H9 (cell line): ENCODE measurements at regions not wholly inside any gene's neighbourhood (a gene's known extent, or its start where the extent isn't known, plus 50 kb on each side); places are given as distances from the start of the nearest gene placed in this dataset.
"Not testable (repeated sequence)": the region's sequence is repeated elsewhere in the genome, so short reads cannot be mapped to it uniquely, and the experiment has no call there.

Experiments
- DNase-seq: peaks from one replicate; pipeline ENCODE4 v3.0.0-alpha.2; 2017
- H2AFZ ChIP-seq: one replicate; pipeline ENCODE4 v1.6.1; 2013; ENCODE audit warnings: mild to moderate bottlenecking, low read length, control low read depth, moderate library complexity
- H2AK5ac ChIP-seq: 2 replicates; pipeline ENCODE4 v1.6.1; 2013; ENCODE audit warnings: low read length, control low read depth, mixed read lengths; ENCODE audit not compliant: insufficient read length
- H2BK120ac ChIP-seq: one replicate; pipeline ENCODE4 v1.6.1; 2013; ENCODE audit warnings: low read depth, mild to moderate bottlenecking, low read length, control low read depth, inconsistent platforms; ENCODE audit not compliant: poor library complexity, severe bottlenecking
- H2BK12ac ChIP-seq: 2 replicates; pipeline ENCODE4 v1.6.1; 2013; ENCODE audit warnings: low read length, control low read depth, mixed read lengths, low read depth; ENCODE audit not compliant: insufficient read length
- H2BK15ac ChIP-seq: 2 replicates; pipeline ENCODE4 v1.6.1; 2013; ENCODE audit warnings: low read depth, low read length, control low read depth
- H2BK20ac ChIP-seq: one replicate; pipeline ENCODE4 v1.6.1; 2013; ENCODE audit warnings: low read depth, mild to moderate bottlenecking, low read length, control low read depth, inconsistent platforms; ENCODE audit not compliant: poor library complexity, severe bottlenecking
- H2BK5ac ChIP-seq: 2 replicates; pipeline ENCODE4 v1.6.1; 2013; ENCODE audit warnings: low read length, control low read depth, mixed read lengths; ENCODE audit not compliant: insufficient read length
- H3K14ac ChIP-seq: 2 replicates; pipeline ENCODE4 v1.6.1; 2013; ENCODE audit warnings: low read length, control low read depth; ENCODE audit not compliant: insufficient read depth
- H3K18ac ChIP-seq: 2 replicates; pipeline ENCODE4 v1.6.1; 2013; ENCODE audit warnings: low read depth, mild to moderate bottlenecking, mixed read lengths, low read length, control low read depth; ENCODE audit not compliant: insufficient read length
- H3K23ac ChIP-seq: 2 replicates; pipeline ENCODE4 v1.6.1; 2013; ENCODE audit warnings: low read length, control low read depth, mixed read lengths, low read depth; ENCODE audit not compliant: insufficient read length
- H3K23me2 ChIP-seq: 2 replicates; pipeline ENCODE4 v1.6.1; 2013; ENCODE audit warnings: low read depth, mild to moderate bottlenecking, mixed read lengths, low read length, control low read depth; ENCODE audit not compliant: insufficient read length, poor library complexity, severe bottlenecking
- H3K27ac ChIP-seq: 2 replicates; pipeline ENCODE4 v1.5.1; 2013; ENCODE audit warnings: low read length, control low read depth, mixed read lengths, low read depth; ENCODE audit not compliant: insufficient read length
- H3K27me3 ChIP-seq: 2 replicates; pipeline ENCODE4 v1.6.1; 2013; ENCODE audit warnings: low read length, control low read depth, inconsistent platforms; ENCODE audit not compliant: insufficient read depth
- H3K4ac ChIP-seq: 2 replicates; pipeline ENCODE4 v1.6.1; 2013; ENCODE audit warnings: low read depth, mild to moderate bottlenecking, control low read depth, inconsistent platforms, low read length, moderate library complexity
- H3K4me1 ChIP-seq: 2 replicates; pipeline ENCODE4 v1.6.1; 2013; ENCODE audit warnings: low read length, control low read depth, inconsistent platforms; ENCODE audit not compliant: insufficient read depth
- H3K4me2 ChIP-seq: 2 replicates; pipeline ENCODE4 v1.6.1; 2013; ENCODE audit warnings: low read length, control low read depth, mixed read lengths; ENCODE audit not compliant: insufficient read length, insufficient read depth
- H3K56ac ChIP-seq: 2 replicates; pipeline ENCODE4 v1.6.1; 2013; ENCODE audit warnings: low read depth, mild to moderate bottlenecking, mixed read lengths, low read length, control low read depth; ENCODE audit not compliant: insufficient read length
- H3K79me1 ChIP-seq: 2 replicates; pipeline ENCODE4 v1.6.1; 2013; ENCODE audit warnings: low read depth, mild to moderate bottlenecking, moderate library complexity, low read length, control low read depth, inconsistent platforms; ENCODE audit not compliant: insufficient read depth, poor library complexity, severe bottlenecking
- H3K79me2 ChIP-seq: 2 replicates; pipeline ENCODE4 v1.6.1; 2013; ENCODE audit warnings: low read length, control low read depth, inconsistent platforms; ENCODE audit not compliant: insufficient read depth
- H3K9ac ChIP-seq: 2 replicates; pipeline ENCODE4 v1.6.1; 2013; ENCODE audit warnings: low read length, control low read depth, mixed read lengths; ENCODE audit not compliant: insufficient read length; ENCODE audit errors: extremely low read depth
- H3K9me3 ChIP-seq: one replicate; pipeline ENCODE4 v1.6.1; 2013; ENCODE audit warnings: low read depth, low read length, inconsistent platforms; ENCODE audit not compliant: control insufficient read depth
- H3T11ph ChIP-seq: one replicate; pipeline ENCODE4 v1.6.1; 2013; ENCODE audit warnings: mild to moderate bottlenecking, low read length, control low read depth, inconsistent platforms
- H4K20me1 ChIP-seq: one replicate; pipeline ENCODE4 v1.6.1; 2013; ENCODE audit not compliant: control insufficient read depth, insufficient read length, insufficient read depth
- H4K5ac ChIP-seq: 2 replicates; pipeline ENCODE4 v1.6.1; 2013; ENCODE audit warnings: low read depth, mild to moderate bottlenecking, mixed read lengths, low read length, control low read depth; ENCODE audit not compliant: insufficient read length
- H4K8ac ChIP-seq: replicated peaks from 2 replicates; pipeline ENCODE4 v1.6.1; 2013; ENCODE audit warnings: low read length, control low read depth, mixed read lengths, low read depth; ENCODE audit not compliant: insufficient read length
- H4K91ac ChIP-seq: 2 replicates; pipeline ENCODE4 v1.6.1; 2013; ENCODE audit warnings: low read depth, mild to moderate bottlenecking, moderate library complexity, mixed read lengths, low read length, control low read depth; ENCODE audit not compliant: insufficient read length
- H3K27ac Mint-ChIP-seq, 3 experiments: 2 replicates in 2 of 3; 3 replicates in 1 of 3; pipeline ENCODE4 v1.8.0; 2020 to 2021; ENCODE audit warnings: mixed read lengths in 3 of 3, mild to moderate bottlenecking in 1 of 3, moderate library complexity in 1 of 3
- H3K27me3 Mint-ChIP-seq: 2 replicates; pipeline ENCODE4 v1.8.0; 2021; ENCODE audit warnings: low read depth, mild to moderate bottlenecking, moderate library complexity, mixed read lengths
- H3K36me3 Mint-ChIP-seq, 3 experiments: 2 replicates in 2 of 3; 3 replicates in 1 of 3; pipeline ENCODE4 v1.8.0; 2020 to 2021; ENCODE audit warnings: low read depth in 3 of 3, mixed read lengths in 3 of 3; ENCODE audit not compliant: insufficient read depth in 1 of 3
- H3K4me1 Mint-ChIP-seq, 2 experiments: 2 replicates each; pipeline ENCODE4 v1.8.0; 2020; ENCODE audit warnings: mixed read lengths in 2 of 2
- H3K4me3 Mint-ChIP-seq, 2 experiments: 2 replicates in 1 of 2; 3 replicates in 1 of 2; pipeline ENCODE4 v1.8.0; 2020 to 2021; ENCODE audit warnings: mild to moderate bottlenecking in 2 of 2, mixed read lengths in 2 of 2, moderate library complexity in 1 of 2
- H3K9me3 Mint-ChIP-seq, 2 experiments: 2 replicates in 1 of 2; 3 replicates in 1 of 2; pipeline ENCODE4 v1.8.0; 2020; ENCODE audit warnings: mild to moderate bottlenecking in 2 of 2, mixed read lengths in 2 of 2, moderate library complexity in 1 of 2
- CTCF ChIP-seq: fragments of 200-600 bp; sonication (generic); conservative IDR thresholded peaks from 3 replicates; pipeline ENCODE4 v1.8.0; 2021; ENCODE audit warnings: antibody characterized with exemption, mild to moderate bottlenecking
- WGBS: extraction: QIAGEN DNeasy Blood & Tissue Kit; methylation state at CpG from one replicate; pipeline ENCODE4 v1.1.7; 2013; ENCODE audit warnings: missing lambda C conversion rate, low lambda C conversion rate, mixed read lengths; ENCODE audit not compliant: insufficient read length; ENCODE audit errors: extremely low coverage; 5-methylcytosine and 5-hydroxymethylcytosine counted together

- H3K4me1 ChIP-seq = no peaks in the 10 kb centered on the region
- H3T11ph ChIP-seq = no peak overlapping the region
- Mint-ChIP-seq H3K4me1 (peaks cover 0 to 3% of the 10 kb centered on the region in 2 experiments; a peak in 1 of 4 replicates), H3K9me3 (peaks cover 0 to 6% of the 10 kb centered on the region in 2 experiments; a peak in 2 of 5 replicates), H3K36me3 (peaks cover 0 to 5% (median 5%) of the 10 kb centered on the region in 3 experiments; a peak in 3 of 7 replicates), H3K27me3 (no peaks in the 10 kb centered on the region), H3K27ac (no peak overlapping the region), H3K4me3 (no peak overlapping the region)
- no peak overlapping the region for H2AFZ ChIP-seq
- H2BK15ac ChIP-seq = no peak overlapping the region
- DNase-seq = no peak
- no peak overlapping the region for H3K14ac ChIP-seq
- H3K9me3 ChIP-seq = no peaks in the 10 kb centered on the region
- no peak overlapping the region for H4K91ac ChIP-seq
- no peak overlapping the region for H4K5ac ChIP-seq
- H3K4ac ChIP-seq = no peak overlapping the region
- H2AK5ac ChIP-seq = no peak overlapping the region
- H3K23ac ChIP-seq = no peak overlapping the region
- H3K79me1 ChIP-seq = no peaks in the 10 kb centered on the region
- no peak overlapping the region for H3K4me2 ChIP-seq
- no peak overlapping the region for H2BK20ac ChIP-seq
- H2BK120ac ChIP-seq = no peak overlapping the region
- no peak overlapping the region for H3K18ac ChIP-seq
- TF ChIP-seq CTCF = no peak
- H4K8ac ChIP-seq = no peak overlapping the region
- H4K20me1 ChIP-seq = no peaks in the 10 kb centered on the region
- no peak overlapping the region for H2BK12ac ChIP-seq
- no peaks in the 10 kb centered on the region for H3K79me2 ChIP-seq
- H3K56ac ChIP-seq = no peak overlapping the region
- H3K27ac ChIP-seq = no peak overlapping the region
- WGBS = no CpG with 5 or more reads among the region's 3 CpGs
- no peaks in the 10 kb centered on the region for H3K27me3 ChIP-seq
- H3K23me2 ChIP-seq = no peaks in the 10 kb centered on the region
- no peak overlapping the region for H3K9ac ChIP-seq
- no peak overlapping the region for H2BK5ac ChIP-seq
These were observed 82.2 kb downstream of the LMO4 start for GRCh38 chr1:87410776-87411480.

GRCh38 chr1:87413846-87414245 is 85.2 kb downstream of the LMO4 start:
- not testable (repeated sequence) for H2BK5ac ChIP-seq, H3K79me2 ChIP-seq, H3K9me3 ChIP-seq, H2BK20ac ChIP-seq, H3K4me2 ChIP-seq, H3K4me3 Mint-ChIP-seq, H2AK5ac ChIP-seq, H3K36me3 Mint-ChIP-seq, H2BK120ac ChIP-seq, H3K56ac ChIP-seq, H3K9me3 Mint-ChIP-seq, H3K9ac ChIP-seq, H3K79me1 ChIP-seq, H3K23ac ChIP-seq, H3K4ac ChIP-seq, H4K91ac ChIP-seq, H3K23me2 ChIP-seq, H3K27ac ChIP-seq, H3K27ac Mint-ChIP-seq, H3K14ac ChIP-seq, H3K4me1 ChIP-seq, H4K20me1 ChIP-seq, H2BK12ac ChIP-seq, H2AFZ ChIP-seq, H4K8ac ChIP-seq, H3K27me3 ChIP-seq, H3K4me1 Mint-ChIP-seq, H3T11ph ChIP-seq, H3K27me3 Mint-ChIP-seq, DNase-seq, H2BK15ac ChIP-seq, H4K5ac ChIP-seq, H3K18ac ChIP-seq
- no CpG with 5 or more reads among the region's 2 CpGs for WGBS
